ENCODE measurements at regions not wholly inside any gene's neighbourhood (a gene's known extent, or its start where the extent isn't known, plus 50 kb on each side); places are given as distances from the start of the nearest gene placed in this dataset.
"Not testable (repeated sequence)": the region's sequence is repeated elsewhere in the genome, so short reads cannot be mapped to it uniquely, and the experiment has no call there.

DNA sequence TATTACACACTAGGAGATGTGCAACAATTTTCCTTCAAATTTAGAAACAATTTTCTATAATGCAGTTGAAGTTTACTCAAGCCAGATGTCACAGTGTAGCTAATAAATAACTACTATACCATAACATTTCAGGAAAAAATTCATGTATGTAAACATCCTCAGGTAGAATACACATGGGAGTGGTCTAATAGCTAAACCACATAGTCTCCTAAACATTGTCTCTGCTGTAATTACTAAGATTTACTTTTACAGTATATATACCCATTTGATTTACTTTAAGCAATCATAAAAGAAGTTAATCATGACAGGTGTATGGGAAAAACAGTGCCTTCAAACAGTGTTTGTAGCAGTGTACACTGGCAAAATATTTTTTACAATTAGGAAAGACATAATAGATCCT, 110.1 kb upstream of the GRM7 start:
- Mint-ChIP-seq H3K27me3 (ENCODE audit: unreplicated experiment) (no peaks in the 10 kb centered on the region), H3K27ac (ENCODE audit: unreplicated experiment) (no peak overlapping the region), H3K36me3 (ENCODE audit: low read depth, unreplicated experiment) (no peaks in the 10 kb centered on the region), H3K4me3 (ENCODE audit: unreplicated experiment) (no peak overlapping the region), H3K4me1 (ENCODE audit: unreplicated experiment) (peaks cover 4% of the 10 kb centered on the region), H3K9me3 (ENCODE audit: unreplicated experiment) (no peaks in the 10 kb centered on the region)
- no peak for DNase-seq (ENCODE audit: low spot score)
- TF ChIP-seq, protein P1, sequence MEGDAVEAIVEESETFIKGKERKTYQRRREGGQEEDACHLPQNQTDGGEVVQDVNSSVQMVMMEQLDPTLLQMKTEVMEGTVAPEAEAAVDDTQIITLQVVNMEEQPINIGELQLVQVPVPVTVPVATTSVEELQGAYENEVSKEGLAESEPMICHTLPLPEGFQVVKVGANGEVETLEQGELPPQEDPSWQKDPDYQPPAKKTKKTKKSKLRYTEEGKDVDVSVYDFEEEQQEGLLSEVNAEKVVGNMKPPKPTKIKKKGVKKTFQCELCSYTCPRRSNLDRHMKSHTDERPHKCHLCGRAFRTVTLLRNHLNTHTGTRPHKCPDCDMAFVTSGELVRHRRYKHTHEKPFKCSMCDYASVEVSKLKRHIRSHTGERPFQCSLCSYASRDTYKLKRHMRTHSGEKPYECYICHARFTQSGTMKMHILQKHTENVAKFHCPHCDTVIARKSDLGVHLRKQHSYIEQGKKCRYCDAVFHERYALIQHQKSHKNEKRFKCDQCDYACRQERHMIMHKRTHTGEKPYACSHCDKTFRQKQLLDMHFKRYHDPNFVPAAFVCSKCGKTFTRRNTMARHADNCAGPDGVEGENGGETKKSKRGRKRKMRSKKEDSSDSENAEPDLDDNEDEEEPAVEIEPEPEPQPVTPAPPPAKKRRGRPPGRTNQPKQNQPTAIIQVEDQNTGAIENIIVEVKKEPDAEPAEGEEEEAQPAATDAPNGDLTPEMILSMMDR (IDR thresholded peaks at IDR 0.05; ENCODE audit: unreplicated experiment): no peak

- no peaks in the 10 kb centered on the region for H3K27me3 Mint-ChIP-seq (ENCODE audit: unreplicated experiment)
- no peaks in the 10 kb centered on the region for H3K9me3 Mint-ChIP-seq (ENCODE audit: unreplicated experiment)
- TF ChIP-seq, protein P1 (IDR thresholded peaks at IDR 0.05; ENCODE audit: unreplicated experiment): no peak
- no peaks in the 10 kb centered on the region for H3K36me3 Mint-ChIP-seq (ENCODE audit: low read depth, unreplicated experiment)
- no peak overlapping the region for H3K4me3 Mint-ChIP-seq (ENCODE audit: unreplicated experiment)
- H3K4me1 Mint-ChIP-seq (ENCODE audit: unreplicated experiment): no peaks in the 10 kb centered on the region
- no peak overlapping the region for H3K27ac Mint-ChIP-seq (ENCODE audit: unreplicated experiment)
- no peak for DNase-seq (ENCODE audit: low spot score)
These were observed 107.4 kb upstream of the GRM7 start for GRCh38 chr3:6753536-6753935.

DNA sequence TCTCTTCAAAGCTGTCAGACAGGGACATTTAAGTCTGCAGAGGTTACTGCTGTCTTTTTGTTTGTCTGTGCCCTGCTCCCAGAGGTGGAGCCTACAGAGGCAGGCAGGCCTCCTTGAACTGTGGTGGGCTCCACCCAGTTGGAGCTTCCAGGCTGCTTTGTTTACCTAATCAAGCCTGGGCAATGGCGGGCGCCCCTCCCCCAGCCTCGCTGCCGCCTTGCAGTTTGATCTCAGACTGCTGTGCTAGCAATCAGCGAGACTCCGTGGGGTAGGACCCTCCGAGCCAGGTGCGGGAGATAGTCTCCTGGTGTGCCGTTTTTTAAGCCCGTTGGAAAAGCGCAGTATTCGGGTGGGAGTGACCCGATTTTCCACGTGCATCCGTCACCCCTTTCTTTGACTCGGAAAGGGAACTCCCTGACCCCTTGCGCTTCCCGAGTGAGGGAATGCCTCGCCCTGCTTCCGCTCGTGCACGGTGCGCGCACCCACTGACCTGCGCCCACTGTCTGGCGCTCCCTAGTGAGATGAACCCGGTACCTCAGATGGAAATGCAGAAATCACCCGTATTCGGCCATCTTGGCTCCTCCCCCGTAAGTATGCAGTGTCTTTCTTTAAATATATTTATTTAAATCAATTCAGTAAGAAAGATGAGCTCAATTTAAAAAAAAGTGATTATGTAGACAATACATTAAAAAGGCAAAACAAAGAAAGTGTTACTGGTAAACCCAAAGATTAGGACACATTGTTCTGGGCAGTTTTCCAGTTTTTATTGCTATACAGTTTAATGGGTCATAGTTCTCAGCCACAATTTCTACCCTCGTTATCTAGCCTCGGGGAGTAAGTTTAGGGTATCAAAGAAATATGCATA, 91.2 kb upstream of the GRM7 start:
- H3K27ac Mint-ChIP-seq (ENCODE audit: unreplicated experiment); H3K9me3 Mint-ChIP-seq (ENCODE audit: unreplicated experiment); H3K4me1 Mint-ChIP-seq (ENCODE audit: unreplicated experiment); H3K27me3 Mint-ChIP-seq (ENCODE audit: unreplicated experiment); DNase-seq (ENCODE audit: low spot score); H3K4me3 Mint-ChIP-seq (ENCODE audit: unreplicated experiment); H3K36me3 Mint-ChIP-seq (ENCODE audit: low read depth, unreplicated experiment): not testable (repeated sequence)

DNA sequence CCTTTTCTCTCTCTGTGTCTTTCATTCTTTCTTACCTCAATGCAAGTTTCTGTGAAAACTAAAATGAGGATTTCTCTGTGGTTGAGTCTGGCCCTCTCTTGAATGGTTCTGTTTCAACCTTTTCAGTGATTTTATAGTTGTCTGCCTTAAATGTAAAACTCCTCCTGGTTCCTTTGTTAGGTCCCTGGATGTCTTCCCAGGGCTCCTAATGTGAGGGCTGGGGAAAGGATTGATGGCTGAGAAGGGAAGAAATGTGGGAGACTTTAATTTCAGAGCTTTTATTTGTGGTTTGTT, 90.6 kb upstream of the GRM7 start:
- Mint-ChIP-seq H3K36me3 (ENCODE audit: low read depth, unreplicated experiment) (no peaks in the 10 kb centered on the region), H3K4me1 (ENCODE audit: unreplicated experiment) (no peaks in the 10 kb centered on the region), H3K4me3 (ENCODE audit: unreplicated experiment) (no peak overlapping the region), H3K27ac (ENCODE audit: unreplicated experiment) (no peak overlapping the region), H3K9me3 (ENCODE audit: unreplicated experiment) (peaks cover 5% of the 10 kb centered on the region), H3K27me3 (ENCODE audit: unreplicated experiment) (no peaks in the 10 kb centered on the region)
- TF ChIP-seq, protein P1 (IDR thresholded peaks at IDR 0.05; ENCODE audit: unreplicated experiment): no peak
- DNase-seq (ENCODE audit: low spot score): no peak

GRCh38 chr3:6771171-6771570, 89.7 kb upstream of the GRM7 start:
- TF ChIP-seq, protein P1 (IDR thresholded peaks at IDR 0.05; ENCODE audit: unreplicated experiment): no peak
- Mint-ChIP-seq H3K27me3 (ENCODE audit: unreplicated experiment) (no peaks in the 10 kb centered on the region), H3K27ac (ENCODE audit: unreplicated experiment) (no peak overlapping the region), H3K4me1 (ENCODE audit: unreplicated experiment) (no peaks in the 10 kb centered on the region), H3K9me3 (ENCODE audit: unreplicated experiment) (peaks cover 5% of the 10 kb centered on the region), H3K36me3 (ENCODE audit: low read depth, unreplicated experiment) (no peaks in the 10 kb centered on the region), H3K4me3 (ENCODE audit: unreplicated experiment) (no peak overlapping the region)
- DNase-seq (ENCODE audit: low spot score): no peak
